Stimulated activated CD8-positive, alpha-beta memory T cell treated with anti-CD3 and anti-CD28 coated beads, Interleukin-2, amount 100 ng/mL, for 1 hour (primary cell): ENCODE measurements at regions not wholly inside any gene's neighbourhood (a gene's known extent, or its start where the extent isn't known, plus 50 kb on each side); places are given as distances from the start of the nearest gene placed in this dataset.

ENCODE experiments used
- DNase-seq, 2 donors: peaks; one replicate each; pipeline ENCODE4 v3.0.0-alpha.2; 2020; ENCODE audit warnings: low read depth in 2 of 2

- no peak for DNase-seq
Measured at GRCh38 chrX:39852491-39852890, 245.3 kb downstream of the BCOR start.

- no peak for DNase-seq
Measured at GRCh38 chrX:39853417-39854030, 244.2 kb downstream of the BCOR start.

DNA sequence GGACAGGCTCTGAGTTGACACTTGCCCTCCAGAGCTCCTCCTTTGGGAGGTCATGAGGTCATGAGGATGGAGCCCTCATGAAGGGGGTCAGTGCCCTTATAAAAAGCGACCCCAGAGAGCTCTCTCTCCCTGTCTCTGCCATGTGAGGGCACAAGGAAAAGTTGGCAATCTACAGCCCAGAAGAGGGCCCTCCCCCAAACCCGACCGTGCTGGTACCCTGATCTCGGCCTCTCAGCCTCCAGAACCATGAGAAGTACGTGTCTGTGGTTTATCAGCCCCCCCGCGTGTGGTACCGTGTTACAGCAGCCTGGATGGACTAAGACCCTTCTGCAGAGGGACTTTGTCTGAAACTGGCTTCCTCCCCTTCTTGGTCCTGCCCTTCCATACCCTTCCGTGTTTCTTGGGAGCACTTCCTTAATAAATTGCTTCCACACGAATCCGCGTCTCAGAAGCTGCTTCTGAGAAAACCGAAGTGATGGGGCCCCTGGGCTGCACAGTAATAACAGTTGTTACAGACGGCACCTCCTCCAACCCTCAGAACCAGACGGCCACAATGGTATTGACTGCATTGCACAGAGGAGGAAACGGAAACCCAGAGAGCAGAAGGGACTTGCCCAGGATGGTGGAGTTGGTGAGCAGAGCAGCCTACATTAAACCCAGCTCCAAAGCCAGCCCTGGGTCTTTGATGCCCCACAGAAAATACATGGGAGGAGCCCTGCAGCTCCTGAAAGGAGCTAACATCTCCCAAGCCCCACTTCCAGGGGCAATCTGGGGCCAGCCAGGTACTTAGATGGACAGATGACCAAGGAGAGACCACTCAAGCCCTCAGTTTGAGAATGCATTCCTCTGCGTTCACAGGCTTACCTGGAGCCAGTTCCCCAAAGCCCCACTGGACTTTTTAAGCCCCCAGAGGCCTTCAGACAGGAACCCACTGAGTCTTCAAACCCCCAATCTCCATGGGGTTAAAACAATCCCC lies 242.7 kb downstream of the BCOR start:
- peak; percentile 49 to 50 for DNase-seq

GRCh38 chrX:39855748-39856129 lies 242.0 kb downstream of the BCOR start:
- peak; percentile 56 to 57 for DNase-seq

DNA sequence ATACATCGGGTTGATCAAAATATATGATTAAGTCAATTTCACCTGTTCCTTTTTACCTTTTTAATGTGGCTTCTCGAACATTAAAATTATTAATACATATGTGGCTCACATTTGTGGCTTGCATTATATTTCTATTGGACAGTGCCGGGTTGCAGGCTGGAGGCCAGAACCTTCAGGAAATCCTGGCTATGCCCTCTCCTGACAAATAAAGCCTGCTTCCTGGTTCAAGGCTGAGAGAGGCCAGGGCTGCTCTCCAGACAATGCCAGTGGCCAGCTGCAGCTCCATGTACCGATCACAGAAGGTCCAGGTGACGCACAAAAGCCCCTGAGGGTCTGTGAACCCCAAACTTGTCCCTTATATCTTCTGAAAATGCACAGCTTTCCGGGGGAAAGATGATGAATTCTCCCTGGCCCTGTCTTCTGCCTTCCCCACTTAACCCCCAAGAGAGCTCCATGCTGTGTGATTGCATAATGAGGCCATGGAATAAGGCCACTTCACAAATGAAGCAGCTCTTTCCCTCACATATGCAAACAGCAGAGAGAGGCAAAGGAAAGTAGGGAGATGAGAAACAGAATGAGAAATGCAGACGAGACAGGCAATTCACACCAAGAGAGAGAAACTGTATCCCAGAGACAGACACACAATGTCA lies 241.2 kb downstream of the BCOR start:
- DNase-seq: no peak

DNA sequence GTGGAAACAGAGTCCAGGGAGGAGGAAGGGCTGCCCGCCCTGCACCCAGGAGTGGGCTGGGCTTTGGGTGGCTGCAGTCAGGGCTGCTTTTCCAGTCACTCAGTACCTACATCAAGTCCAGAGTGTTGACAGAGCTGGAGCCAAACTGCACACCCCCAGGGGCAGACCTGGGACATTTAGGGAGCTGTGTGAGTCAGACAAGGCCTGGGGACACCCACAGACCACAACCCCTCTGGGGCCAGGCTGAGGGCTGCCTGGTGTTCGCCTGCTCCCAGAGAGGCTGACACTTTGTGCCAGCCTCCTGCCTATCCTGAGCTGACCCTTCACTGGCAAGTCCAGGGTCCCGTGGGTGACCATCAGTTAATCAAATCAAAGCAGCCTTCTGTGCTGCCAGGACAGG lies 240.0 kb downstream of the BCOR start:
- no peak for DNase-seq

- DNase-seq: peak; percentile 53 to 55
Measured at GRCh38 chrX:39859991-39860861, 237.5 kb downstream of the BCOR start.

DNA sequence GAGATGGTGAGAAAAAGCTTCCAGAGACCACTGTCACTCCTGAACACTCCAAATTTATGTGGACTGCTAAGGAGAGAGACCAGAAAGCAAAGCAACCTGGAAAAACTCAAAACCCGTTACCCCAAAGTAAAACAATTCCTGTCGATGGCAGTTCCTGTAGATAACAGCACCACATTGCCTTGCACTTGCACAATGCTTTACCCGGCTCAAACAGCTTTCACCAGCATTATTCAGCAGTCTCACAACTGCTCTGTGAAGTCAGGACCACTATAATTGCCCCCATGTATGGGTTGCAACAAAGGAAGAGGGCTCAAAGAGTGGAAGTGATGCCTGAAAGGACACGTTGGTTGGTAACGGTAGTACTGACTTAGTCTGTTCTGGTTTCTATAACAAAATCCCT lies 234.8 kb downstream of the BCOR start:
- DNase-seq: no peak

DNA sequence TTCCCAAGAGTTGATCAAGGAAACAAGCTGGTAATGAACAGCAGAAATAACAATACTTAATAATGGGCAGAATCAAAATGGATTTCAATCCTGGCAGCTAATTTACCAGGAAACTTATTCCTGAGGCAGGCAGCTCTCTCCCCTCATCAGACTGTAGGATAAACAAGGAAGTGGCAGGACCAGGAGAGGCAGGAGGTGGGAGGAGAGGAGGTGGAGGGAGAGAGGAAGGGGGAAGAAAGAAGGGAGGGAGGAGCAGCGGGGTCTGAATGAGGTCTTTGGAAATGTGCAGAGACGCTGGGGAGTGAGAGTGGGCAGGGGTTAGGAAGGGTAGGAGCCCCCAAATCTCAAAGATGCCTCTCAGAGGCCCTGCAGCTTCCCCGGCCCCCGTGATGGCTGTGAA lies 231.5 kb downstream of the BCOR start:
- DNase-seq: no peak

DNA sequence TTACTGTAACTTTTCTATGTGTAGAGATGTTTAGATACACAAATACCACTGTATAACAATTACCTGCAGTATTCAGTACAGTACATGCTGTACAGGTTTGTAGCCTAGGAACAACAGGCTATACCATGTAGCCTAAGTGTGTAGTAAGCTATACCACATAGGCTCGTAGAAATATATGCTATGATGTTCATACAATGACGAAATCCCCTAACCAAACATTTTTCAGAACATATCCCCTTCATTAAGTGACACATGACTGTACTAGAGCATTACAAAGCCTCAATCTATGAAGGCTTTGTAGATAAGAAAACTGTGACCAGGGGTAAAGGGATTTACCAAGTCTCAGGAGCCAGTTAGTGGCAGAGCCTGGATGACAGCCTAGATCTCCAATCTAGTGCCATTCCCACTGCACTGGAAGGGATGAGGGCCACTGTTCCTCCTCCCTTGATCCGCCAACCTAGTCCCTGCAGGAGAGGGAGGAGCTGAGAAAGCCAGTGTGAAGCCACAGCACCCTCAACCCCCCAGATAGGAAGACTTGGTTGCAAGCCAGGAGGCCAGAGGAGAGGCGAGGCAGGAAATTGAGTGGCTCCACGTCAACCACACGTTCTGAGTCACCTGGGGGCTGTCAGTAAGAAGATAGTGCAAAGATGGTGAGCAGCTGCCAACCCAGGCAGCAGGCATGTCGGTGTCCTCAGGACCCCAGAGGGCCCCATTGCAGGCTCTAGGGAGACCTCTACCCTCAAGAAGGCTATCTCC lies 227.7 kb downstream of the BCOR start:
- DNase-seq: peak; percentile 45 to 51

- DNase-seq: no peak
Measured at GRCh38 chrX:39871648-39872047, 226.1 kb downstream of the BCOR start.

- no peak for DNase-seq
Measured at GRCh38 chrX:39873117-39873516, 224.6 kb downstream of the BCOR start.

DNA sequence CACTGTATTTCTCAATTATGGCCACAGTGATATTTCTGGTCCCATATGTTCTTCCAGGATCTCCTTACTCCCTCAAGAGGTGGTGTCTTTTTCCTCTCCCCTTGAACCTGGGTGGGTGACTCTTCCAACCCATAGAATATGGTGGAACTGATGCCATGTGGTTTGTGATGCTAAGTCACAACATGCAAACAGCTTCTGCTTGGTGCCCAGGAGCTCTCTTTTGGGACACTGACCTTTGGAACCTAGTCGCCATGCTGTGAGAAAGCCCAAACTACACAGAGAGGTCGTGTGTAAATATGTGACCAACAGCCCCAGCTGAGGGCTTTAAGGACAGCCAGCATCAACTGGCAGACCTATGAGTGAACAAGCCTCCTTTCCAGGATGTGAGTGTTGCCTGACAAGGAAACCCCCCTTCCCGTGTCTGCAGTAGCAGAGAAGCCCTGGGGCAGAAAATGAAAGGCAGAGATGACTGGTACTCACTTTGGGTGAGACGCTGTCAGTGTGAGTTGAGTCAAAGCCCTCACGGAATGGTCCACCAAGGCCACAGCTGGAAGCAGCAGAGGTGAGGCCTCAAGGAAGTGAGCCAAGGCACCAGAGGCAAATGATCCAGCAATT lies 223.4 kb downstream of the BCOR start:
- DNase-seq: no peak

DNA sequence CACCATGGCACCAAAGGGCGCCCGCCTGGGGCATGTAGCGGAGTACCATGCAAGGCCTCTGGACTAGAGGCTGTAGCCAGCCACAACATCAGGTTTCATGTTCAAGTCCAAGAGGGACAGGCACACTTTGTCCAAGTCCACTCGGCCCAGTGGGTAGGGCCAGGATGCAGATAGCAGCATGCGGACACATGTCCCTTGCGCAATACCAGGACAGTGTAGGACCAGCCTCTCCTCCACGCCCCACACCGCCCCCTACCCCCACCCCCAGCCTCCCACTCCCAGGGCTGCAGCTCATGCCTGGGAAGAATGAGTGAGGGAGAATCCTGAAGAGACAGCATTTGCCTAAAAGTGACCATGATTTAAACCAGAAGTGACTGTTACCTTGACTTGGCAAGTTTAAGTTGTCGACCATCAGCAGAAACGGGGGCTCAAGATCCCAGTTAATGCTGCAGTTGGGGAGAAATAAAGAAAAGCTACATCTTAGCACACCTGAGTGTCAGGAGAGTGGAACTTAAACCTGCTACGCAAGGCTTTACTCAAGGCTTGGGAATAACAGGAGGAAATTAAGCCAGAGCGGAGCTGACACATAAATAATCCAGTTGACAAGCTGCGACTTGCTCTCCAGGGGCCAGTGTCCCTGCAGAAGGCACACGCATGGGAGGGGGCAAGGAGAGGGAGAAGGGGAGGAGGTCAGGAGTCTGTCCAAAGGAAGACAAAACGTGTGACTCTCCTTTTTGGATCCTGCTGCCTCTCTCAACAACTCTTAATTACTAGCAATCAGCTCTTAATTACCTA lies 221.7 kb downstream of the BCOR start:
- no peak for DNase-seq

DNA sequence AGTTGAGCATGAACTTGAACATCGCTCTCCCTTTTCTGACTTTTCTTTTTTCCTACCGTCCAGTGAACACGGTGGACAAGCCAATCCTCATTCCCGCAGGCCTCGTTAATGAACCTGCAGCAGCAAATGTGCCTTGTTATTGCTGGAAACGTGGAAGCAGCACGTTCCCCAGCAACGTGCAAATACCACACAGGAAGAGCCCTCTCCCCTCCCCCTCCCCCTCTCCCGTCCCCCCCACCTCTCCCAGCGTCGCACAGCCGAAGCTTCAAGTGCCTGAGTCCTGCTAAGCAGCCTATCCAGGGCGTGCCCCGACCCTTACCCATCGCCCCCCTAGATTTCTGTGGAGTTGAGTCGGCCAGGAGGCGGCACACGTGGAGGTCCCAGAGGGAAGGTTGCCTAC lies 219.9 kb downstream of the BCOR start:
- no peak for DNase-seq

DNA sequence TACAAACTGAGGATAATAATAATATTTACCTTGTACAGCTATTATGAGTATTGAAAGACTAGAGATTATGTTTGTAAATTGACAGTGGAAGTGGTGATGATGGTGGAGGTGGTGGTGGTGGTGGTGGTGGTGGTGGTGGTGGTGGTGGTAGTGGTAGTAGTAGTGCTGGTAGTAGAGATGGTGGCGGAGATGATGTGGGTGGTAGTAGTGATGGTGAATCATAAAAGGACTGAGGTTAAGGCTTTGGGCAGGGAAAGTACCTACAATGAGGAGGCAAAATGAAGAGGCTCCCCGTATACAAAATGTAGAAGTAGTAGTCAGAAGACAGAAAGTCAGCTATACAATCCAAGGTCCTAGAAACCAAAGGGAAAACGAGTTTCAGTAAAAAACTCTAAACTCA lies 214.1 kb downstream of the BCOR start:
- DNase-seq: no peak

DNA sequence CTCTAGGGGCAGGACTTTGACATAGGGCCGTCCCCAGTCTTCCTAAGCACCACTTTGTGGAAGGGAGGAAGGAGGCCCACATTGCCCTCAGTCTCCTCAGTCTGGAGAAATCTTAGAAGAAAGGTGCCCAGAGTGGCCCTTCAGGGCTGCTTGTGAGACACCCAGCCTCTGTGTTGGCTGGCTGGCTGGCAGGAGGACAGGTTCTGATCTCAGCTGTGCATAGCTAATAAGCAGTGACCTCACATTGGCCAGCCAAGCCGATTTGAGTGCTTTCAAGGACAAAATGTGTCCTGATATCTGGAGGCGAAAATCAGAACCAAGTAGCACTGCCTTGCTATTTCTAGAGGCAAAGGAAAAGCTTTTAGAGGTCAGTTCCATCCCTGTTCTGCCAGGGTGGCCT lies 211.5 kb downstream of the BCOR start:
- no peak for DNase-seq

GRCh38 chrX:39888730-39889129 lies 209.0 kb downstream of the BCOR start:
- no peak for DNase-seq

GRCh38 chrX:39889704-39890103 lies 208.1 kb downstream of the BCOR start:
- DNase-seq: no peak

- no peak for DNase-seq
Measured at GRCh38 chrX:39890807-39891206, 207.0 kb downstream of the BCOR start.
